ENCODE measurements at regions not wholly inside any gene's neighbourhood (a gene's known extent, or its start where the extent isn't known, plus 50 kb on each side); places are given as distances from the start of the nearest gene placed in this dataset.

- TF ChIP-seq RERE (CRISPR knock-in tag; IDR thresholded peaks at IDR 0.05; ENCODE audit: borderline replicate concordance), result no peak
- no peak for TF ChIP-seq NFE2 (IDR thresholded peaks at IDR 0.05; ENCODE audit: low read depth)
- no peak for TF ChIP-seq TAF1 (IDR thresholded peaks at IDR 0.05; ENCODE audit: control insufficient read depth, extremely low read depth, insufficient read depth, low read length, severe bottlenecking)
- TF ChIP-seq RREB1 (CRISPR knock-in tag; IDR thresholded peaks at IDR 0.05), result no peak
- TF ChIP-seq ZNF561 (CRISPR knock-in tag; conservative IDR thresholded peaks at IDR 0.05), result no peak
- TF ChIP-seq SNIP1 (IDR thresholded peaks at IDR 0.05; ENCODE audit: low read depth), result no peak
- no peak for TF ChIP-seq SIRT6 (IDR thresholded peaks at IDR 0.05; ENCODE audit: low read depth, low read length)
- TF ChIP-seq DIDO1 (tag; IDR thresholded peaks at IDR 0.05; ENCODE audit: low read depth), result no peak
Observed at GRCh38 chr5:2871282-2871681, 119.8 kb upstream of the IRX2 start (continued).
